ENCODE measurements at regions not wholly inside any gene's neighbourhood (a gene's known extent, or its start where the extent isn't known, plus 50 kb on each side); places are given as distances from the start of the nearest gene placed in this dataset.
"Not testable (repeated sequence)": the region's sequence is repeated elsewhere in the genome, so short reads cannot be mapped to it uniquely, and the experiment has no call there.

DNA sequence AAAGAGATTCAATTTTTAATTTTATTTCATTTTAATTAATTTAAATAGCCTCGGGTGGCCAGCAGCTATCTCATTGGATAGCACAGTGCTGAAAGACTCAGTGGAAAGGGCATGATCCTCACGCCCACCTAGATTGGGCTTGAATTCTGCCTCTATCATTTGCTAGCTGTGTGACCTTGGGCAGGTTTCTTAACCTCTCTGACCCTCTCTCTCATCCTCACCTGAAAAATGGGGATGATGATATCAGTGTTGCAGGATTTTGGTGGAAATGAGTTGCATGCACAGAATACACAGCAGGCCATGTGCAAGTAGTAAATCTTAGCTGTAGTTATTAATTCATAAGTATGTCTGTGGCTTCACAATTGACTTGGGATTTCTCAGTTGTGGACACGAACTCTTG is 272.4 kb upstream of the XYLT1 start:
- DNase-seq (ENCODE audit: low spot score) (no peak), ATAC-seq (ENCODE audit: low FRiP score) (no peak)
- TF ChIP-seq, protein P1, sequence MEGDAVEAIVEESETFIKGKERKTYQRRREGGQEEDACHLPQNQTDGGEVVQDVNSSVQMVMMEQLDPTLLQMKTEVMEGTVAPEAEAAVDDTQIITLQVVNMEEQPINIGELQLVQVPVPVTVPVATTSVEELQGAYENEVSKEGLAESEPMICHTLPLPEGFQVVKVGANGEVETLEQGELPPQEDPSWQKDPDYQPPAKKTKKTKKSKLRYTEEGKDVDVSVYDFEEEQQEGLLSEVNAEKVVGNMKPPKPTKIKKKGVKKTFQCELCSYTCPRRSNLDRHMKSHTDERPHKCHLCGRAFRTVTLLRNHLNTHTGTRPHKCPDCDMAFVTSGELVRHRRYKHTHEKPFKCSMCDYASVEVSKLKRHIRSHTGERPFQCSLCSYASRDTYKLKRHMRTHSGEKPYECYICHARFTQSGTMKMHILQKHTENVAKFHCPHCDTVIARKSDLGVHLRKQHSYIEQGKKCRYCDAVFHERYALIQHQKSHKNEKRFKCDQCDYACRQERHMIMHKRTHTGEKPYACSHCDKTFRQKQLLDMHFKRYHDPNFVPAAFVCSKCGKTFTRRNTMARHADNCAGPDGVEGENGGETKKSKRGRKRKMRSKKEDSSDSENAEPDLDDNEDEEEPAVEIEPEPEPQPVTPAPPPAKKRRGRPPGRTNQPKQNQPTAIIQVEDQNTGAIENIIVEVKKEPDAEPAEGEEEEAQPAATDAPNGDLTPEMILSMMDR (IDR thresholded peaks at IDR 0.05), result no peak

DNA sequence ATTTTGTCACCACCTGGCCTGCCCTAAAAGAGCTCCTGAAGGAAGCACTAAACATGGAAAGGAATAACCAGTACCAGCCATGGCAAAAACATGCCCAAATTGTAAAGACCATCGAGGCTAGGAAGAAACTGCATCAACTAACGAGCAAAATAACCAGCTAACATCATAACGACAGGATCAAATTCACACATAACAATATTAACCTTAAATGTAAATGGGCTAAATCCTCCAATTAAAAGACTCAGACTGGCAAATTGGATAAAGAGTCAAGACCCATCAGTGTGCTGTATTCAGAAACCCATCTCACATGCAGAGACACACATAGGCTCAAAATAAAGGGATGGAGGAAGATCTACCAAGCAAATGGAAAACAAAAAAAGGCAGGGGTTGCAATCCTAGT is 264.3 kb upstream of the XYLT1 start:
- ATAC-seq (ENCODE audit: low FRiP score), result not testable (repeated sequence)

GRCh38 chr16:17729820-17730219 is 259.1 kb upstream of the XYLT1 start:
- no peak for DNase-seq (ENCODE audit: low spot score)
- TF ChIP-seq, protein P1 (IDR thresholded peaks at IDR 0.05), result no peak
- no peak for ATAC-seq (ENCODE audit: low FRiP score)

More for the DNA sequence above, 264.3 kb upstream of the XYLT1 start:
- DNase-seq (ENCODE audit: low spot score), result not testable (repeated sequence)

GRCh38 chr16:17728196-17728595 is 257.4 kb upstream of the XYLT1 start:
- no peak for ATAC-seq (ENCODE audit: low FRiP score)
- TF ChIP-seq, protein P1 (IDR thresholded peaks at IDR 0.05), result no peak
- no peak for DNase-seq (ENCODE audit: low spot score)

GRCh38 chr16:17724242-17724898 is 253.6 kb upstream of the XYLT1 start:
- ATAC-seq (ENCODE audit: low FRiP score), result no peak
- TF ChIP-seq, protein P1 (IDR thresholded peaks at IDR 0.05), result no peak
- no peak for DNase-seq (ENCODE audit: low spot score)

GRCh38 chr16:17723531-17724134 is 252.9 kb upstream of the XYLT1 start:
- ATAC-seq (ENCODE audit: low FRiP score), result no peak
- TF ChIP-seq, protein P1 (IDR thresholded peaks at IDR 0.05), result no peak

GRCh38 chr16:17718495-17718894 is 247.7 kb upstream of the XYLT1 start:
- TF ChIP-seq, protein P1 (IDR thresholded peaks at IDR 0.05), result no peak
- ATAC-seq (ENCODE audit: low FRiP score) (no peak), DNase-seq (ENCODE audit: low spot score) (no peak)

More at GRCh38 chr16:17723531-17724134, 252.9 kb upstream of the XYLT1 start:
- no peak for DNase-seq (ENCODE audit: low spot score)
